WI38 (cell line): ENCODE measurements at regions not wholly inside any gene's neighbourhood (a gene's known extent, or its start where the extent isn't known, plus 50 kb on each side); places are given as distances from the start of the nearest gene placed in this dataset.

Source experiments
- H3K4me3 ChIP-seq: 2 replicates; pipeline ENCODE4 v1.5.1; 2011; ENCODE audit warnings: low read depth, mild to moderate bottlenecking, control low read depth, low read length
- CTCF ChIP-seq: IDR thresholded peaks from 2 replicates; pipeline ENCODE4 v1.5.1; 2012; ENCODE audit warnings: low read depth, mild to moderate bottlenecking, control low read depth, low read length

- no peak overlapping the region for H3K4me3 ChIP-seq
- no peak for TF ChIP-seq CTCF
Observed at GRCh38 chr4:126265888-126266287, 951.1 kb downstream of the FAT4 start.

- no peak for TF ChIP-seq CTCF
- no peak overlapping the region for H3K4me3 ChIP-seq
Observed at GRCh38 chr4:126267689-126268088, 952.9 kb downstream of the FAT4 start.

- TF ChIP-seq CTCF = no peak
- H3K4me3 ChIP-seq = no peak overlapping the region
Observed at GRCh38 chr4:126268106-126268505, 953.4 kb downstream of the FAT4 start.

GRCh38 chr4:126269106-126269505, 954.4 kb downstream of the FAT4 start:
- no peak overlapping the region for H3K4me3 ChIP-seq
- no peak for TF ChIP-seq CTCF

- no peak for TF ChIP-seq CTCF
- H3K4me3 ChIP-seq = no peak overlapping the region
Observed at GRCh38 chr4:126271292-126271691, 956.5 kb downstream of the FAT4 start.

- no peak for TF ChIP-seq CTCF
Observed at GRCh38 chr4:126273746-126274145, 959.0 kb downstream of the FAT4 start.

GRCh38 chr4:126291886-126292285, 977.1 kb downstream of the FAT4 start:
- no peak overlapping the region for H3K4me3 ChIP-seq

More at GRCh38 chr4:126273746-126274145, 959.0 kb downstream of the FAT4 start:
- H3K4me3 ChIP-seq = no peak overlapping the region

More at GRCh38 chr4:126291886-126292285, 977.1 kb downstream of the FAT4 start:
- no peak for TF ChIP-seq CTCF
